ENCODE measurements at regions not wholly inside any gene's neighbourhood (a gene's known extent, or its start where the extent isn't known, plus 50 kb on each side); places are given as distances from the start of the nearest gene placed in this dataset.

DNA sequence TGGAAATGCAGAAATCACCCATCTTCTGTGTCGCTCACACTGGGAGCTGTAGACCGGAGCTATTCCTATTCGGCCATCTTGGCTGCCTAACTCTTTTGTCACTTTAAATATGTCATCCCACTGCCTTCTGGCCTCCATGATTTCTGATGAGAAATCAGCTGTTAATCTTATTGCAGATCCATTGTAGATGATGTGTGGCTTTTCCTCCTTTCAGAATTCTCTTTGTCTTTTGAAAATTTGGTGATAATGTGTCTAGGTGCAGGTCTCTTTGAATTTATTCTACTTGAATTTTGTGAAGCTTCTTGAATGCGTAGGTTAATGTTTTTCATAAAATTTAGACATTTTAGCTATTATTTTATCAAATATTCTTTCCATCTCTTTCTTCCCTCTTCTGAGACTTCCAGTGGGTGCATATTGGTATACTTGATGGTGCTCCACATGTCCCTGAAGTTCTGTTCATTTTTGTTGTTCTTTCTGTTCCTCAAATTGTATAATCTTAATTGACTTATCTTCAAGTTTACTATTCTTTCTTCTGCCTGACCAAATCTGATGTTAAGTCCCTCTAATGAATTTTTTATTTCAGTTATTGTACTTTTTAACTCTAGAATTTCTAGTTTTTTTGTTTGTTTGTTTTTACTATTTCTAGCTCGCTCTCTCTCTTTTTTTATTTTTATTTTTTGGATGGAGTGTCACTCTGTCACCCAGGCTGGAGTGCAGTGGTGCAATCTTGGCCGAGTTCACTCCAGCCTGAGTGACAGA is 90.8 kb upstream of the DLX2 start:
- TF ChIP-seq, protein P1, sequence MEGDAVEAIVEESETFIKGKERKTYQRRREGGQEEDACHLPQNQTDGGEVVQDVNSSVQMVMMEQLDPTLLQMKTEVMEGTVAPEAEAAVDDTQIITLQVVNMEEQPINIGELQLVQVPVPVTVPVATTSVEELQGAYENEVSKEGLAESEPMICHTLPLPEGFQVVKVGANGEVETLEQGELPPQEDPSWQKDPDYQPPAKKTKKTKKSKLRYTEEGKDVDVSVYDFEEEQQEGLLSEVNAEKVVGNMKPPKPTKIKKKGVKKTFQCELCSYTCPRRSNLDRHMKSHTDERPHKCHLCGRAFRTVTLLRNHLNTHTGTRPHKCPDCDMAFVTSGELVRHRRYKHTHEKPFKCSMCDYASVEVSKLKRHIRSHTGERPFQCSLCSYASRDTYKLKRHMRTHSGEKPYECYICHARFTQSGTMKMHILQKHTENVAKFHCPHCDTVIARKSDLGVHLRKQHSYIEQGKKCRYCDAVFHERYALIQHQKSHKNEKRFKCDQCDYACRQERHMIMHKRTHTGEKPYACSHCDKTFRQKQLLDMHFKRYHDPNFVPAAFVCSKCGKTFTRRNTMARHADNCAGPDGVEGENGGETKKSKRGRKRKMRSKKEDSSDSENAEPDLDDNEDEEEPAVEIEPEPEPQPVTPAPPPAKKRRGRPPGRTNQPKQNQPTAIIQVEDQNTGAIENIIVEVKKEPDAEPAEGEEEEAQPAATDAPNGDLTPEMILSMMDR (IDR thresholded peaks at IDR 0.05; ENCODE audit: poor library complexity), result no peak
- TF ChIP-seq EZH2 (IDR thresholded peaks at IDR 0.05; ENCODE audit: borderline replicate concordance), result no peak
- TF ChIP-seq EZH2phosphoT487 (IDR thresholded peaks at IDR 0.05; ENCODE audit: low read depth, severe bottlenecking, unreplicated experiment), result no peak
